ENCODE measurements at regions not wholly inside any gene's neighbourhood (a gene's known extent, or its start where the extent isn't known, plus 50 kb on each side); places are given as distances from the start of the nearest gene placed in this dataset.

GRCh38 chr6:137983269-137983668, 116.2 kb downstream of the TNFAIP3 start:
- DNase-seq (ENCODE audit: low spot score): no peak
- Histone ChIP-seq H3K4me2 (ENCODE audit: low read length) (no peak overlapping the region), H3K27ac (ENCODE audit: low read depth, low read length, poor library complexity, severe bottlenecking) (no peak overlapping the region), H4K20me1 (ENCODE audit: insufficient read depth, low read length) (no peaks in the 10 kb centered on the region), H3K9me3 (ENCODE audit: low read length) (no peaks in the 10 kb centered on the region), H3K79me2 (ENCODE audit: insufficient read depth, low read depth, low read length) (no peaks in the 10 kb centered on the region), H3K4me1 (ENCODE audit: insufficient read depth, low read length, poor library complexity, severe bottlenecking) (peaks cover 7% of the 10 kb centered on the region), H3K36me3 (ENCODE audit: insufficient read depth, low read length) (no peaks in the 10 kb centered on the region), H2AFZ (ENCODE audit: low read length) (0 out of 2 replicates have a peak overlapping the region, but pooled peaks have one; percentile 21), H3K4me3 (ENCODE audit: low read depth, low read length, poor library complexity, severe bottlenecking) (no peak overlapping the region), H3K9me2 (ENCODE audit: insufficient read depth, low read length) (no peaks in the 10 kb centered on the region)
- intact Hi-C loops (cut with micrococcal nuclease; ENCODE audit: unreplicated experiment): no loop called here
- TF ChIP-seq CTCF (conservative IDR thresholded peaks at IDR 0.05; ENCODE audit: low read length): no peak
- no peak for TF ChIP-seq EZH2phosphoT487 (IDR thresholded peaks at IDR 0.05; ENCODE audit: borderline replicate concordance, low read depth, low read length)
- ChIA-PET POLR2A (no interaction called here), CTCF (ENCODE audit: unreplicated experiment) (interaction anchor here (1.0 kb wide), 1 partner anchor 21 kb away, joined by 3 read pairs; no protein-coding TSS in a partner anchor)
- no TSS peak for BruUV-seq (replicated peaks)

DNA sequence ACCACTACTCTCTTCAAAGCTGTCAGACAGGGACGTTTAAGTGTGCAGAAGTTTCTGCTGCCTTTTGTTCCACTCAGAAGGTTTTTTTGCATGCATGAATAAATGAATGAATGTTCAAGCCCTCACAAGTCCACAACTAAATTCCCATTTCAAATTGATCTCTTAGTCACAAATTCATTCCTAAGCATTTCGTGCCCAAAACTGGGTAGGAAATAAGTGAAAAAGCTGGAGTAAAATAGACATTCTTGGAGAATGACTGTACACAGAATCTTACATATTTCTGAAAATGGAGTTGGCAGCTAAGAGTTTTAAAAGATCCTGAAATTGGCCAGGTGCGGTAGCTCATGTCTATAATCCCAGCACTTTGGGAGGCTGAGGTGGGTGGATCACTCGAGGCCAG, 117.6 kb downstream of the PERP start:
- ChIA-PET POLR2A (interaction anchor here (0.7 to 1.4 kb wide), 3 partner anchors 10 to 47 kb away, joined by 3 to 5 read pairs (median 3); no protein-coding TSS in a partner anchor), CTCF (ENCODE audit: unreplicated experiment) (no interaction called here)
- Histone ChIP-seq H3K9me3 (ENCODE audit: low read length) (no peaks in the 10 kb centered on the region), H3K79me2 (ENCODE audit: insufficient read depth, low read depth, low read length) (no peaks in the 10 kb centered on the region), H3K4me2 (ENCODE audit: low read length) (no peak overlapping the region), H3K9me2 (ENCODE audit: insufficient read depth, low read length) (no peaks in the 10 kb centered on the region), H3K36me3 (ENCODE audit: insufficient read depth, low read length) (no peaks in the 10 kb centered on the region), H2AFZ (ENCODE audit: low read length) (no peak overlapping the region), H3K4me1 (ENCODE audit: insufficient read depth, low read length, poor library complexity, severe bottlenecking) (no peaks in the 10 kb centered on the region), H3K4me3 (ENCODE audit: low read depth, low read length, poor library complexity, severe bottlenecking) (no peak overlapping the region), H3K27ac (ENCODE audit: low read depth, low read length, poor library complexity, severe bottlenecking) (no peak overlapping the region), H4K20me1 (ENCODE audit: insufficient read depth, low read length) (no peaks in the 10 kb centered on the region)
- DNase-seq (ENCODE audit: low spot score): no peak
- BruUV-seq (replicated peaks): no TSS peak
- TF ChIP-seq EZH2phosphoT487 (IDR thresholded peaks at IDR 0.05; ENCODE audit: borderline replicate concordance, low read depth, low read length) (no peak), CTCF (conservative IDR thresholded peaks at IDR 0.05; ENCODE audit: low read length) (no peak)
- intact Hi-C loops (cut with micrococcal nuclease; ENCODE audit: unreplicated experiment): no loop called here

GRCh38 chr6:137995371-137995770, 111.8 kb downstream of the PERP start:
- H3K36me3 ChIP-seq (ENCODE audit: insufficient read depth, low read length): no peaks in the 10 kb centered on the region
- no peak overlapping the region for H3K4me3 ChIP-seq (ENCODE audit: low read depth, low read length, poor library complexity, severe bottlenecking)
- H3K9me3 ChIP-seq (ENCODE audit: low read length): peaks cover 5% of the 10 kb centered on the region; the same call in 1 of the 2 replicates
- TF ChIP-seq CTCF (conservative IDR thresholded peaks at IDR 0.05; ENCODE audit: low read length): no peak
- no peak for TF ChIP-seq EZH2phosphoT487 (IDR thresholded peaks at IDR 0.05; ENCODE audit: borderline replicate concordance, low read depth, low read length)
- ChIA-PET POLR2A (interaction anchor here (1.2 kb wide), 1 partner anchor 212 kb away, joined by 3 read pairs; no protein-coding TSS in a partner anchor), CTCF (ENCODE audit: unreplicated experiment) (no interaction called here)
- H3K27ac ChIP-seq (ENCODE audit: low read depth, low read length, poor library complexity, severe bottlenecking): no peak overlapping the region
- no peaks in the 10 kb centered on the region for H4K20me1 ChIP-seq (ENCODE audit: insufficient read depth, low read length)
- H3K9me2 ChIP-seq (ENCODE audit: insufficient read depth, low read length): no peaks in the 10 kb centered on the region
- no peak overlapping the region for H2AFZ ChIP-seq (ENCODE audit: low read length)
- H3K4me1 ChIP-seq (ENCODE audit: insufficient read depth, low read length, poor library complexity, severe bottlenecking): no peaks in the 10 kb centered on the region
- intact Hi-C loops (cut with micrococcal nuclease; ENCODE audit: unreplicated experiment): no loop called here
- no peak overlapping the region for H3K4me2 ChIP-seq (ENCODE audit: low read length)
- DNase-seq (ENCODE audit: low spot score): no peak
- BruUV-seq (replicated peaks): no TSS peak
- no peaks in the 10 kb centered on the region for H3K79me2 ChIP-seq (ENCODE audit: insufficient read depth, low read depth, low read length)

Data from OCI-LY7 (cell line).